Type B pancreatic cell (in vitro differentiated cells): ENCODE measurements at regions not wholly inside any gene's neighbourhood (a gene's known extent, or its start where the extent isn't known, plus 50 kb on each side); places are given as distances from the start of the nearest gene placed in this dataset.

Experiments used
- DNase-seq: peaks from one replicate; pipeline ENCODE4 v3.0.0; 2021; ENCODE audit warnings: mixed read lengths; ENCODE audit not compliant: unreplicated experiment; ENCODE audit errors: extremely low spot score
- H3K27ac Mint-ChIP-seq: 2 replicates; pipeline ENCODE4 v1.8.0; 2021; ENCODE audit warnings: mild to moderate bottlenecking, mixed read lengths
- H3K27me3 Mint-ChIP-seq: 2 replicates; pipeline ENCODE4 v1.8.0; 2021; ENCODE audit warnings: mixed read lengths
- H3K36me3 Mint-ChIP-seq: 2 replicates; pipeline ENCODE4 v1.8.0; 2021; ENCODE audit warnings: mixed read lengths
- H3K4me1 Mint-ChIP-seq: one replicate; pipeline ENCODE4 v1.8.0; 2021; ENCODE audit warnings: mixed read lengths; ENCODE audit not compliant: unreplicated experiment
- H3K4me3 Mint-ChIP-seq: 2 replicates; pipeline ENCODE4 v1.8.0; 2021; ENCODE audit warnings: mild to moderate bottlenecking, mixed read lengths
- H3K9me3 Mint-ChIP-seq: 2 replicates; pipeline ENCODE4 v1.8.0; 2021; ENCODE audit warnings: mixed read lengths
- TF ChIP-seq, protein P1 (sequence below): fragments of 200-600 bp; sonication (generic); conservative IDR thresholded peaks from 2 replicates; pipeline ENCODE4 v1.5.0; 2021; ENCODE audit warnings: antibody characterized with exemption, mild to moderate bottlenecking

DNA sequence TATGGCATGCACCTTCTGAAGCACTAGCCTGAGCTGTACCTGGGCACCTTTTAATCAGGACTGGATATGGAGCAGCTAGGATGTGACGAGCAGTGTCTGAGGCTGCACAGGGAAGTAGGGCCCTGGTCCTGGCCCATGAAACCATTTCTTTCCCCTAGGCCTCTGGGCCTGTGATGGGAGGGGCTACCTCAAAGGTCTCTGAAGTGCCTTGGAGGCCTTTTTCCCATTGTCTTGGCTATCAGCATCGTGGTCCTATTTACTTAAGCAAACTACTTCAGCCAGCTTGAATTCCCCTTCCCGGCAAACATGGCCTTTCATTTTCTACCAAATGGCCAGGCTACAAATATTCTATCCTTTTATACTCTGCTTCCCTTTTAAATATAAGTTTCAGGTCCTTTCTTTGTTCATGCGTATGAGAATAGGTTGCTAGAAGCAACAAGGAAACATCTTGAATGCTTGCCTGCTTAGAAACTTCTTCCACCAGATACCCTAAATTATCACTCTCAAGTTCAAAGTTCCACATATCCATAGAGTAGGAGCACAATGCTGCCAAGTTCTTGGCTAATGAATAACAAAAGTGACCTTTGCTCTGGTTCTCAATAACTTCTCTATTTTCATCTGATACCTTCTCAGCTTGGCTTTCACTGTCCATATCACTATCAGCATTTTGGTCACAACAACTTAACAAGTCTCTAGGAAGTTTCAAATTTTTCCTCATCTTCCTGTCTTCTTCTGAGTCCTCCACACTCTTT lies 673.1 kb downstream of the HTR1B start:
- TF ChIP-seq, protein P1, sequence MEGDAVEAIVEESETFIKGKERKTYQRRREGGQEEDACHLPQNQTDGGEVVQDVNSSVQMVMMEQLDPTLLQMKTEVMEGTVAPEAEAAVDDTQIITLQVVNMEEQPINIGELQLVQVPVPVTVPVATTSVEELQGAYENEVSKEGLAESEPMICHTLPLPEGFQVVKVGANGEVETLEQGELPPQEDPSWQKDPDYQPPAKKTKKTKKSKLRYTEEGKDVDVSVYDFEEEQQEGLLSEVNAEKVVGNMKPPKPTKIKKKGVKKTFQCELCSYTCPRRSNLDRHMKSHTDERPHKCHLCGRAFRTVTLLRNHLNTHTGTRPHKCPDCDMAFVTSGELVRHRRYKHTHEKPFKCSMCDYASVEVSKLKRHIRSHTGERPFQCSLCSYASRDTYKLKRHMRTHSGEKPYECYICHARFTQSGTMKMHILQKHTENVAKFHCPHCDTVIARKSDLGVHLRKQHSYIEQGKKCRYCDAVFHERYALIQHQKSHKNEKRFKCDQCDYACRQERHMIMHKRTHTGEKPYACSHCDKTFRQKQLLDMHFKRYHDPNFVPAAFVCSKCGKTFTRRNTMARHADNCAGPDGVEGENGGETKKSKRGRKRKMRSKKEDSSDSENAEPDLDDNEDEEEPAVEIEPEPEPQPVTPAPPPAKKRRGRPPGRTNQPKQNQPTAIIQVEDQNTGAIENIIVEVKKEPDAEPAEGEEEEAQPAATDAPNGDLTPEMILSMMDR = no peak
- H3K4me3 Mint-ChIP-seq = no peak overlapping the region
- no peaks in the 10 kb centered on the region for H3K27me3 Mint-ChIP-seq
- H3K36me3 Mint-ChIP-seq = no peaks in the 10 kb centered on the region
- no peak for DNase-seq
- H3K27ac Mint-ChIP-seq = no peak overlapping the region
- H3K4me1 Mint-ChIP-seq = no peaks in the 10 kb centered on the region
- H3K9me3 Mint-ChIP-seq = no peaks in the 10 kb centered on the region

- TF ChIP-seq, protein P1 = no peak
- H3K4me3 Mint-ChIP-seq = no peak overlapping the region
- H3K27me3 Mint-ChIP-seq = no peaks in the 10 kb centered on the region
- no peak for DNase-seq
- H3K4me1 Mint-ChIP-seq = no peaks in the 10 kb centered on the region
- H3K27ac Mint-ChIP-seq = no peak overlapping the region
- H3K36me3 Mint-ChIP-seq = no peaks in the 10 kb centered on the region
- H3K9me3 Mint-ChIP-seq = no peaks in the 10 kb centered on the region
Measured at GRCh38 chr6:76789580-76789979, 673.7 kb downstream of the HTR1B start.

- DNase-seq = no peak
- Mint-ChIP-seq H3K27me3 (no peaks in the 10 kb centered on the region), H3K36me3 (no peaks in the 10 kb centered on the region), H3K4me1 (no peaks in the 10 kb centered on the region), H3K4me3 (no peak overlapping the region), H3K27ac (no peak overlapping the region), H3K9me3 (no peaks in the 10 kb centered on the region)
- TF ChIP-seq, protein P1 = no peak
Measured at GRCh38 chr6:76788155-76788554, 675.1 kb downstream of the HTR1B start.

DNA sequence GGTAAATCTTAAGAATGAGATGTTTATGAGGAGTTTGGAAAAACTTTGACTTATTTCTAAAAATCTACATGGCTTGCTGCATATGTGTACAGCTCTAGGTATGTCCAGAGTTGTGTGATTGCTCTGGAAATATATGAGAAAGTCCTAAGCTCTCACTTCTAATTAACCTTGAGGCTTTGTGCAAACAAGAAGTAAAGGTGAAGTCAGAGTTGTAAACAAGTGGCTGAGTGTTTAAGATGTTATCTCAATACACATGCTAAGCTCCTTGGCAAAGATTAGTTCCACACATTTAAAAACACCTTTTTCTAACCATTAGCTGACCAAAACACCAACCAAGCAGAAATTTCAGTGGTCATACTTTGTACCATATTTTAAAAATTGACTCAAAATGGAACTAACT lies 684.2 kb downstream of the HTR1B start:
- no peaks in the 10 kb centered on the region for H3K36me3 Mint-ChIP-seq
- no peaks in the 10 kb centered on the region for H3K9me3 Mint-ChIP-seq
- no peak overlapping the region for H3K27ac Mint-ChIP-seq
- no peak overlapping the region for H3K4me3 Mint-ChIP-seq
- TF ChIP-seq, protein P1 = no peak
- no peak for DNase-seq
- H3K4me1 Mint-ChIP-seq = no peaks in the 10 kb centered on the region
- H3K27me3 Mint-ChIP-seq = no peaks in the 10 kb centered on the region

DNA sequence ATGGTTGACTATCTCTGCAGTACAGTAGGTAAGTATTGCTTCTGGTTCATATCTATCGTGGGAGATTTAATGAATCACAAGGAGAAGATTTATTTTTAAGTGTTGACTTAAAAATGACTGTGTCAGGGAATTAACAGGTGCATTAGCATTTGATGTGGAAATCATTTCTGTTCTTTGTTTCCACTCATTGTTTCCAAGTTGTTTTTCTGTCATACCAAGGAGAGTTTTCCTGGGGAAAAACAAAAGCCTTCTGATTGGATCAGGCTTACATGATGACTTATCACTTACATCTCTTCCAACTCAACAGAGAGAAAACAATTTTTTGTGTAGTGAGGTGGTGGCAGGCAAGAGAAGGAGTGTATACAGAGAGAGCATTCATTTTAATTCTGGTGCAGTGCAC lies 686.4 kb downstream of the HTR1B start:
- Mint-ChIP-seq H3K4me1 (no peaks in the 10 kb centered on the region), H3K36me3 (no peaks in the 10 kb centered on the region), H3K27ac (no peak overlapping the region), H3K4me3 (no peak overlapping the region), H3K9me3 (no peaks in the 10 kb centered on the region), H3K27me3 (no peaks in the 10 kb centered on the region)
- TF ChIP-seq, protein P1 = no peak
- no peak for DNase-seq
